MM.1S (cell line): ENCODE measurements at regions not wholly inside any gene's neighbourhood (a gene's known extent, or its start where the extent isn't known, plus 50 kb on each side); places are given as distances from the start of the nearest gene placed in this dataset.

Experiments used
- DNase-seq: peaks from one replicate; pipeline ENCODE4 v3.0.0-alpha.2; 2015
- H2AFZ ChIP-seq: fragments of 300-600 bp; sonication (generic); 2 replicates; pipeline ENCODE4 v1.6.0; 2016; ENCODE audit warnings: antibody characterized with exemption, low read length
- H3F3A ChIP-seq: fragments of 300-600 bp; sonication (generic); 2 replicates; pipeline ENCODE4 v1.6.1; 2016; ENCODE audit warnings: mild to moderate bottlenecking, antibody characterized with exemption, low read length, moderate library complexity, mixed read lengths; ENCODE audit not compliant: insufficient read depth
- H3K27ac ChIP-seq: fragments of 300-600 bp; sonication (generic); 2 replicates; pipeline ENCODE4 v1.5.1; 2016; ENCODE audit warnings: mild to moderate bottlenecking, low read length
- H3K27me3 ChIP-seq: fragments of 300-600 bp; sonication (generic); replicated peaks from 2 replicates; pipeline ENCODE4 v1.6.0; 2016; ENCODE audit warnings: low read length; ENCODE audit not compliant: insufficient read depth
- H3K36me3 ChIP-seq: fragments of 300-600 bp; sonication (generic); replicated peaks from 2 replicates; pipeline ENCODE4 v1.6.1; 2016; ENCODE audit warnings: mild to moderate bottlenecking, low read length, mixed read lengths; ENCODE audit not compliant: insufficient read depth
- H3K4me1 ChIP-seq: fragments of 300-600 bp; sonication (generic); 2 replicates; pipeline ENCODE4 v1.6.1; 2016; ENCODE audit warnings: low read length, mixed read lengths
- H3K4me2 ChIP-seq: fragments of 300-600 bp; sonication (generic); 2 replicates; pipeline ENCODE4 v1.6.0; 2016; ENCODE audit warnings: low read depth, low read length
- H3K4me3 ChIP-seq: fragments of 300-600 bp; sonication (generic); 2 replicates; pipeline ENCODE4 v1.5.1; 2016; ENCODE audit warnings: low read length, mixed read lengths
- H3K79me2 ChIP-seq: fragments of 300-600 bp; sonication (generic); 2 replicates; pipeline ENCODE4 v1.6.1; 2016; ENCODE audit warnings: mixed run types, low read length, mixed read lengths
- H3K9ac ChIP-seq: fragments of 300-600 bp; sonication (generic); 2 replicates; pipeline ENCODE4 v1.6.1; 2016; ENCODE audit warnings: low read length, mixed read lengths
- H3K9me2 ChIP-seq: fragments of 300-600 bp; sonication (generic); replicated peaks from 2 replicates; pipeline ENCODE4 v1.6.1; 2016; ENCODE audit warnings: mild to moderate bottlenecking, low read length, mixed read lengths; ENCODE audit not compliant: insufficient read depth
- H3K9me3 ChIP-seq: fragments of 300-600 bp; sonication (generic); replicated peaks from 2 replicates; pipeline ENCODE4 v1.6.1; 2016; ENCODE audit warnings: mild to moderate bottlenecking, low read length, mixed read lengths; ENCODE audit not compliant: insufficient read depth
- H4K20me1 ChIP-seq: fragments of 300-600 bp; sonication (generic); 2 replicates; pipeline ENCODE4 v1.6.1; 2016; ENCODE audit warnings: mild to moderate bottlenecking, low read length, moderate library complexity, mixed read lengths; ENCODE audit not compliant: insufficient read depth
- EZH2 ChIP-seq: fragments of 300-600 bp; sonication (generic); optimal IDR thresholded peaks from 2 replicates; pipeline ENCODE3; 2017; ENCODE audit warnings: low read depth, mild to moderate bottlenecking, antibody characterized with exemption, low read length, mixed read lengths
- EZH2phosphoT487 ChIP-seq: fragments of 300-600 bp; sonication (generic); IDR thresholded peaks from 2 replicates; pipeline ENCODE4 v1.6.1; 2018; ENCODE audit warnings: antibody characterized with exemption, low read length
- TF ChIP-seq, protein P1 (sequence below): fragments of 300-600 bp; sonication (generic); IDR thresholded peaks from 2 replicates; pipeline ENCODE4 v1.5.1; 2016; ENCODE audit warnings: antibody characterized with exemption, low read length, mixed read lengths

DNA sequence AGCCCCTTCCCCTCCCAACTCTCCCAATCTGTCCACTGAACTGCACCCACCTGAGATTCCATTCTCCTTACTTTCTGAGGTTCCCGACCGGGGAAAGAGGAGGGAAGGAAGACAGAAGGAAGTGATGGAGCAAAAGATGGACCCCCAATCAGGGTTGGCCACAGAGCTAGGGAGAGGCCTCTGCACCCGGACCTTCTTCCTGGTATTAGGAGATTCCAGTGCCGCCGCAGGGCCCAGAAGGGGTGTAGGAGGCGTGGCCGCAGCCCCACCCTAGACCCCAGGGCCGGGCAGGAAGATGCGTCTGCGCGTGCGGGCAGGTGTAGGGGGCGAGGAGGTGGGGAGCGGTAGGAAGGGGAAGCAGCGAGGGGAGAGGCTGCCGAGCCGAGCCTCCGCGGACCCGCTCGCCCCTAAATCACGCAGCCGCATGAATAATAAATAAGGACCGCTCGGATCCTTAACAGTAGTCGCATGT, 104.2 kb upstream of the MVB12B start:
- Histone ChIP-seq H3F3A (no peaks in the 10 kb centered on the region), H3K9me3 (no peaks in the 10 kb centered on the region), H3K4me1 (no peaks in the 10 kb centered on the region), H3K36me3 (no peaks in the 10 kb centered on the region), H3K27me3 (peaks cover 39% of the 10 kb centered on the region), H2AFZ (no peak overlapping the region), H3K9me2 (no peaks in the 10 kb centered on the region), H3K27ac (no peak overlapping the region), H3K4me3 (no peak overlapping the region), H3K9ac (no peak overlapping the region), H3K4me2 (no peak overlapping the region), H3K79me2 (no peaks in the 10 kb centered on the region), H4K20me1 (no peaks in the 10 kb centered on the region)
- no peak for DNase-seq
- TF ChIP-seq, protein P1, sequence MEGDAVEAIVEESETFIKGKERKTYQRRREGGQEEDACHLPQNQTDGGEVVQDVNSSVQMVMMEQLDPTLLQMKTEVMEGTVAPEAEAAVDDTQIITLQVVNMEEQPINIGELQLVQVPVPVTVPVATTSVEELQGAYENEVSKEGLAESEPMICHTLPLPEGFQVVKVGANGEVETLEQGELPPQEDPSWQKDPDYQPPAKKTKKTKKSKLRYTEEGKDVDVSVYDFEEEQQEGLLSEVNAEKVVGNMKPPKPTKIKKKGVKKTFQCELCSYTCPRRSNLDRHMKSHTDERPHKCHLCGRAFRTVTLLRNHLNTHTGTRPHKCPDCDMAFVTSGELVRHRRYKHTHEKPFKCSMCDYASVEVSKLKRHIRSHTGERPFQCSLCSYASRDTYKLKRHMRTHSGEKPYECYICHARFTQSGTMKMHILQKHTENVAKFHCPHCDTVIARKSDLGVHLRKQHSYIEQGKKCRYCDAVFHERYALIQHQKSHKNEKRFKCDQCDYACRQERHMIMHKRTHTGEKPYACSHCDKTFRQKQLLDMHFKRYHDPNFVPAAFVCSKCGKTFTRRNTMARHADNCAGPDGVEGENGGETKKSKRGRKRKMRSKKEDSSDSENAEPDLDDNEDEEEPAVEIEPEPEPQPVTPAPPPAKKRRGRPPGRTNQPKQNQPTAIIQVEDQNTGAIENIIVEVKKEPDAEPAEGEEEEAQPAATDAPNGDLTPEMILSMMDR: no peak
- no peak for TF ChIP-seq EZH2

DNA sequence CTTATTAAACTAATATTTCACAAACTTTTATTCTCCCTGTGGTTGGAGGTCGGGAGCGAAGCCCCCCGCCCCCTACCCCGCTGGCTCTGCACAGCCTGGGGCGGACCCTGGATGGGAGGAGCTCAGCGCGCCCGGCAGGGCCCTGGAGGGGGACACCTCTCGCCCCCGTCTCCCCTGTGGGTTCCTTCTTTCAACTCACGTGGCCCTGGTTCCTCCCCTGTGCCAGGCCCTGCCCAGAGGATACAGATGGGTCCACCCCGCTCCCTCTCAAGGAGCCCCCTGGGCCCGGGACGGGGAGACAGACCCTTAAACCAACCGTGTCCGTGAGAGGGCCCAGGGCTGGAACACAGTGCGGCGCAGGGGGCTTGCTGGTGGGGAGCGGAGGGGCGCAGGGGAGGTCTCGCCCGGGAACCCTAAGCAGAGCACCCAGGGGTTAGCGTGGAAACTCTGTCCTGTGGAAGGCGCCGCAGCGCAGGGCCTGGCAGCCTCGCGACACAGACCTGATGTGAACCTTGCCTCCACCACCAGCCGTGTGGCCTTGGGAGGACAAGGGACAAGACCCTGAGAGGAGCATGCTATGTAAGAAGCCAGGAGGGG, 103.7 kb upstream of the MVB12B start:
- Histone ChIP-seq H3K4me1 (no peaks in the 10 kb centered on the region), H3K4me3 (no peak overlapping the region), H3K27ac (no peak overlapping the region), H2AFZ (no peak overlapping the region), H3K9me2 (no peaks in the 10 kb centered on the region), H3K79me2 (no peaks in the 10 kb centered on the region), H3K27me3 (peaks cover 41% of the 10 kb centered on the region), H4K20me1 (no peaks in the 10 kb centered on the region), H3F3A (no peaks in the 10 kb centered on the region), H3K9ac (no peak overlapping the region), H3K36me3 (no peaks in the 10 kb centered on the region), H3K4me2 (no peak overlapping the region), H3K9me3 (no peaks in the 10 kb centered on the region)
- TF ChIP-seq, protein P1: no peak
- TF ChIP-seq EZH2phosphoT487: no peak
- TF ChIP-seq EZH2: no peak
- DNase-seq: no peak

DNA sequence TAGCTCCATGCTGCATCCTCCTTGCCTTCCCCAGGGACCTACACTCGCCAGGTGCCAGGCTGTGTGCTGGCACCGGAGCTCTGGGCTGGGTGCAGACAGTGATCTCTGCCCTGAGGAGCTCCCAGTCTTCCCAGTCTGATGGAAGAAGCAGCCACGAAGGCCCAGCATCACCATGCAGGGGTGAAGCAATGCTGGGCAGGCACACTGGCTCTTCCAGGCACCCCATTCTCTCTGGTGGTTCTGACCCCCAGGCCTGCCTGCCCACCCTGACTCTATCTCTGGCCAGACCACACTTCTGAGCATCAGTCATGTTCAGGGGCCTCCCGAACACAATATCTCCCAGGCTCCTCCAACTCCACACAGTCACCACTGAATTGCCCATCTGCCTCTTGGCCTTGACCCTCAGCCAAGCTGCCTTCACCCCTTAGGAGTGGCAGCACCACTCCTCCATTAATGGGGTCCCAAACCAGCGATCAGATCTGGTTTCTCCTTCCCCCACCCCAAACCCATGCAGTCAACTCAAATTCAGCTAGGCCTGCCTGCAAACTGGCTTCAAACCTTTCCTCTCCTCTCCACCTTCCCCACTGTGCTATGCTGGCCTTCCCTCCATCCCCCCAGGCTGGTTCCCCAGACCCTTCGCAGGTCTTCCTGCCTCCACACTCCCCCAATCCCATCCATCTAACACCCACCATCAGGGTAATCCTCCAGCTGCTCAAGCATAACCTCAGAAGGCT, 102.7 kb upstream of the MVB12B start:
- TF ChIP-seq EZH2: no peak
- Histone ChIP-seq H3K4me1 (no peaks in the 10 kb centered on the region), H3K9me3 (no peaks in the 10 kb centered on the region), H3K9me2 (no peaks in the 10 kb centered on the region), H4K20me1 (no peaks in the 10 kb centered on the region), H3K79me2 (no peaks in the 10 kb centered on the region), H3K27me3 (peaks cover 41% of the 10 kb centered on the region), H2AFZ (no peak overlapping the region), H3K4me3 (no peak overlapping the region), H3K4me2 (no peak overlapping the region), H3K36me3 (no peaks in the 10 kb centered on the region), H3F3A (no peaks in the 10 kb centered on the region), H3K27ac (no peak overlapping the region), H3K9ac (no peak overlapping the region)
- DNase-seq: no peak
